AG04449 (cell line): ENCODE measurements at regions not wholly inside any gene's neighbourhood (a gene's known extent, or its start where the extent isn't known, plus 50 kb on each side); places are given as distances from the start of the nearest gene placed in this dataset.

Experiments used
- CTCF ChIA-PET: fragments of 350-600 bp; formaldehyde crosslinking; extraction: SDS; loops from one replicate; lab custom pipeline; 2021; ENCODE audit warnings: antibody characterized with exemption; lab: Yijun Ruan, JAX
- POLR2A ChIA-PET: fragments of 400-600, 350-600 bp; formaldehyde crosslinking; extraction: SDS; loops from one replicate; lab custom pipeline; 2020; ENCODE audit warnings: antibody characterized with exemption, inconsistent platforms; lab: Yijun Ruan, JAX
- DNase-seq: peaks from one replicate; pipeline ENCODE4 v3.0.0-alpha.2; 2010; ENCODE audit warnings: low read depth, low spot score
- H3K4me3 ChIP-seq: 2 replicates; pipeline ENCODE4 v1.5.1; 2011; ENCODE audit warnings: low read depth, mild to moderate bottlenecking, control low read depth, low read length
- CTCF ChIP-seq: IDR thresholded peaks from one replicate; pipeline ENCODE4 v1.5.1; 2011; ENCODE audit warnings: mild to moderate bottlenecking, moderate library complexity, low read length, control low read depth, inconsistent platforms; ENCODE audit not compliant: insufficient read depth; ENCODE audit errors: missing control alignments

GRCh38 chr2:12834239-12834638, 117.5 kb downstream of the TRIB2 start:
- CTCF ChIA-PET: no interaction called here
- no peak for DNase-seq
- POLR2A ChIA-PET: no interaction called here
- no peak for TF ChIP-seq CTCF
- no peak overlapping the region for H3K4me3 ChIP-seq

GRCh38 chr2:12835733-12836132, 119.0 kb downstream of the TRIB2 start:
- H3K4me3 ChIP-seq: no peak overlapping the region
- POLR2A ChIA-PET: no interaction called here
- no peak for TF ChIP-seq CTCF
- CTCF ChIA-PET: no interaction called here
- no peak for DNase-seq

DNA sequence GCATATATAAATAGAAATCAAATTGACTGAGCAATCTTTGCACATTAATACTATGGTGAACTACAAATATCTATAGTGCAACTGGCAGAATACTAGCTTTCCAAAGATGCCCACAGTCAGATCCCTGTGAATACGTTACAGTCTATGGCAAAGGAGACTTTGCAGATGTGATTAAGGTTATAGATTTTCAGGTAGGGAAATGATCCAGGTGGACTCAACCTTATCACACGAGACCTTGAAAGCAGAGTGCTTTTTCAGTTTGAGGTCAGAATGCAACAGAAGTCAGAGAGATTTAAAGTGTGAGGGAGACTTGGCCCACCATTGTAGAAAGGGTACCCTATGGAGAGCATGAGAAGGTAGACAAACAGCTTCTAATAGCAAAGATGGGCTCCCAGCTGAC, 122.6 kb downstream of the TRIB2 start:
- POLR2A ChIA-PET: no interaction called here
- no peak for TF ChIP-seq CTCF
- CTCF ChIA-PET: interaction anchor here (1.2 kb wide), 1 partner anchor 14 kb away, joined by 3 read pairs; no protein-coding TSS in a partner anchor
- no peak overlapping the region for H3K4me3 ChIP-seq
- DNase-seq: no peak

DNA sequence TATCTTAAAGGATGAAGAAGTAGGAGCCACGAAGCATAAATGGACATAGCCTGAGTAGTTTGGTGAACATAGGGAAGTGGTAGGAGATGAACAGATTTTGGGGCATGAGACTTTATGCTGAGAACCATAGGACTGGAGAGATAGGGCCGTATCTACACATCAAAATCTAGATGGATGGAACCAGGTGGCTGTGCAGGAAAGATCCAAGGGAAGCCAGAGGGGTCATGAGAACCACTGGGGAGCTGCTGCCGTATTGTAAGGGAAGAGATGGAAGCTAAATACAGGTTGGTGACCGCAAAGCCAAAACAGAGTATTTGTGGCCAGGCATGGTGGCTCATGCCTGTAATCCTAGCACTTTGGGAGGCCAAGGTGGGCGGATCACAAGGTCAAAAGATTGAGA, 124.3 kb downstream of the TRIB2 start:
- ChIA-PET CTCF (no interaction called here), POLR2A (no interaction called here)

GRCh38 chr2:12842917-12843316, 126.2 kb downstream of the TRIB2 start:
- CTCF ChIA-PET: no interaction called here
- TF ChIP-seq CTCF: no peak
- POLR2A ChIA-PET: no interaction called here

More for the DNA sequence above, 124.3 kb downstream of the TRIB2 start:
- no peak for DNase-seq
- TF ChIP-seq CTCF: no peak
- no peak overlapping the region for H3K4me3 ChIP-seq

GRCh38 chr2:12844511-12844910, 127.8 kb downstream of the TRIB2 start:
- H3K4me3 ChIP-seq: no peak overlapping the region
- POLR2A ChIA-PET: no interaction called here
- DNase-seq: no peak
- CTCF ChIA-PET: no interaction called here
- no peak for TF ChIP-seq CTCF

More at GRCh38 chr2:12842917-12843316, 126.2 kb downstream of the TRIB2 start:
- no peak for DNase-seq
- no peak overlapping the region for H3K4me3 ChIP-seq
